ENCODE measurements at regions not wholly inside any gene's neighbourhood (a gene's known extent, or its start where the extent isn't known, plus 50 kb on each side); places are given as distances from the start of the nearest gene placed in this dataset.
"Not testable (repeated sequence)": the region's sequence is repeated elsewhere in the genome, so short reads cannot be mapped to it uniquely, and the experiment has no call there.

GRCh38 chr16:22683258-22683657 lies 130.7 kb upstream of the HS3ST2 start:
- no peak for DNase-seq

- DNase-seq: no peak
These were observed 130.0 kb upstream of the HS3ST2 start for GRCh38 chr16:22683730-22684573.

DNA sequence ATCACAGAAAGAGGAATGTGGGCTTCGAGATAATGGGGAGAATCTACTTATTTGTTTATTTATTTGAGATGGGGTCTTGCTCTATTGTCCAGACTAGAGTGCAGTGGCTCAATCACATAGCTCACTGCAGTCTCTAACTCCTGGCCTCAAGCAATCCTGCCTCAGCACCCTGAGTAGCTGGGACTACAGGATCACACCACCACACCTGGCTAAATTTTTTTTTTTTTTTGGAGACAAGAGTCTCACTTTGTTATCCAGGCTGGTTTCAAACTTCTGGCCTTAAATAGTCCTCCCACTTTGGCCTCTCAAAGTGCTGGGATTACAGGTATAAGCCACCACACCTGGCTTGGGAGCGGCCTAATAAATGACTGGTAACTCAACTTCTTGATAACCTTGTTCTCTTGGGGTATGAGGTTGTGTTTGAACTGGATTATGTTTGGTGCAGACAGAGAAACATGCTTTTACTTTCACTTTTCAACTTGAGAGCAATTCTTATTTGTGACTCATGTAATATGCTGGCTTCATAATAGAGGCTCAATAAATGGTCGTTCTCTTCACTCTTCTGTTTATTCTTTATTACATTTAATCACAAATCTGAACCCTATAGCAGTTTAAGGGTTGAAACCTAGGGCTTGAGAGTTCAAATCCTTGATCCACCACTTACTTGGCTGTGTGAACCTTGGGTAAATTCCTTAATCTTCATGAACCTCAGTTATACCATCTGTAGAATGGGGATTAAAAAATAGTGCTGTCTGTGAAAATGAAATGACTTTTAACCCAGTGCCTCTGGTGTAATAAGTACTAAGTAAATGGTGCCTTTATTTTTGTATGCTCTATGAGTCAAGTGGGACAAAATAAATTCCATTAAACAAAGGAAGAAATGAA lies 129.1 kb upstream of the HS3ST2 start:
- DNase-seq: no peak

DNA sequence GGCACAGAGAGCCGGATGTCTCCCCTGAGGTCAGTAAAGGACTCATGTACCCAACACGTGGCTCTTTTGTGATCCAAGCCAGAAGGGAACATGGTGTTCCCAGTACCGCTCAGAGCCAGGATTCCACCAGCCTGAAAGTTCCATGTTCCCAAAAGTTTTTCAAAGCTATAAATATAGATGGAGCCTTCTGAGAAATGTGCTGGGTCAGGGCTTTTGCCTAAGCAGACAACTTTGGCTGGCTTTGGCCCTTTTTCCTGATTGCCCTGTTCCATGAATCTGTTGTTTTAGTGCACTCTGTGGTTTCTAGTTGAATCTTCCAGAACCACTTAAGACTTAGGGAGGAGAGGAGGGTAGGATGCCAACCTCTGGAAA lies 128.5 kb upstream of the HS3ST2 start:
- DNase-seq: no peak

DNA sequence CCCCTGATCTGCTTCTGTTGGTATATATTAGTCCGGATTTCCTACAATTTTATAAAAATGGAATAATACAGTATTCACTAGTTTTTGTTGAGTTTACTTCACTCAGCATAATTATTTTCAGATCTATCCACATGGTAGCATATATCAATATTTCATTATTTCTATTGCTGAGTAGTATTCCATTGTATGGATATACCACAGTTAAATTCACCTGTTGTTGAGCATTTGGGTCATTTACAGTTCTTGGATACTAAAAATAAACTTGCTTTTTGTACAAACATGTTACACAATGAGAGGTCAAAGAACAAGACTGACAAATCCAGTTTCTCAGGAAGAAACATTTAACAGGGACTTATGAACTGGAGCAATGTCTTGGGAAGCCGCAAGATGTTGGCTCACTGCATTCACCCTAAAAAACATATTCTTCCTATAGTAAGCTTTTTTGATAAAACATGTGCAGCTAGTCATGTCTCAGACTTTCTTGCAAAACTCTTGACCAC lies 126.9 kb upstream of the HS3ST2 start:
- no peak for DNase-seq

- DNase-seq: no peak
These were observed 125.5 kb upstream of the HS3ST2 start for GRCh38 chr16:22688463-22688862.

DNA sequence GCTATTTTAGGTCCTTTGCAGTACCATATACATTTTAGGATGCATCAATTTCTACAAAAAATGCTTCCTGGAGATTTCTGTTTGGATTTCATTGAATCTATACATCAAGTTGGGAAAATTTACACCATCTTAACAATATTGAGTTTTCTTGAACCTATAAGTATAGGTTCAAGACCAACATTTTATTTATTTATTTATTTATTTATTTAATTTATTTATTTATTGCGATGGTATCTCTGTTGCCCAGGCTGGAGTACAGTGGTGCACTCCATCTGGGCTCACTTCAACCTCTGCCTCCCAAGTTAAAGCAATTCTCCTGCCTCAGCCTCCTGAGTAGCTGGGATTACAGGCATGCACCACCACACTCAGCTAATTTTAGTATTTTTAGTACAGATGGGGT lies 125.0 kb upstream of the HS3ST2 start:
- DNase-seq: no peak

DNA sequence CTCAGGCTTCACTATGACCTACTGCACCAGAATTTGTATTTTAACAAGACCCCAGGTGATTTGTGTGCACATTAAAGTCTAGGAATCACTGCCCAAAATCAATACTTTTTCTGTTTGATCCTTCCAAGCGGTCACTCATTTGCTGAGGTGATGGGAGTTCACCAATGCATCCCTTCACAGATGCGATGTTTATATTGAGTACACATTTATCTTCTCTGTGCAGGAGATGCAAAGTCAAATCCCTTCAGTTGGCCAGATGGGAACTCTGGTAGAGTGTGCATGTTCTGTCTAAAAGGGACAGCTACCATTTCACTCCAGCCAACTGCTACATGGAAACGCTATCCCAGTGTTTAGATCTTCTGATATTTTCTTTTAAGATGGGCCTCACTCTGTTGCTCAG lies 122.6 kb upstream of the HS3ST2 start:
- no peak for DNase-seq

DNA sequence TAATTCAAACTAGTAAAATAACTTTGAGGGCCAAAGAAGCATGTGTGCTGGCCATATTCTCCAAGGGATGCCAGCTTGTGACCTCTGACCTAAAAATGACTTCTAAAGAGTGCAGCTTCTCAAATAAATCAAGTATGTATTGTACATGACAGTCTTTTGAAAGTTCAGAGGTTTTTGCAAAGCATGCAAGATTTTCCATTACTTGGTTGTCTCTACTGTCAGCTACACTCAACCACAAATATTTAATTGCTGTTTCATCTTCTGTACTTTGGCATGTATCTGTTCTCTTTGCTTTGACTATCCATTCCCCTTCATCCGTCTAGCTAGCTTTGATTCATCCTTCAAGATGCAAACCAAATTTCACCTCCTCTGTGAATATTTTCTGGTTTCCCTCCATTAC lies 121.9 kb upstream of the HS3ST2 start:
- no peak for DNase-seq

GRCh38 chr16:22692916-22693637 lies 120.9 kb upstream of the HS3ST2 start:
- DNase-seq: no peak

GRCh38 chr16:22693638-22694340 lies 120.2 kb upstream of the HS3ST2 start:
- DNase-seq: no peak

- no peak for DNase-seq
These were observed 119.0 kb upstream of the HS3ST2 start for GRCh38 chr16:22694887-22695382.

DNA sequence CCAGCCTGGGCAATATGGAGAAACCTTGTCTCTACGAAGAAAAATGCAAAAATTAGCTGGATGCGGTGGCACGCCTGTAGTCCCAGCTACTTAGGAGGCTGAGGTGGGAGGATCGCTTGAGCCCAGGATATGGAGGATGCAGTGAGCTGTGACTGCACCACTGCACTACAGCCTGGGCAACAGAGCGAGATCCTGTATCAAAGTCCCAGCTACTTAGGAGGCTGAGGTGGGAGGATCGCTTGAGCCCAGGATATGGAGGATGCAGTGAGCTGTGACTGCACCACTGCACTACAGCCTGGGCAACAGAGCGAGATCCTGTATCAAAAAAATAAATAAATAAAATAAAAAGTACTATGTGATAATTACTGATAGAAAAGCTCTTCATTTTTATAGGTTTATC lies 118.2 kb upstream of the HS3ST2 start:
- not testable (repeated sequence) for DNase-seq

DNA sequence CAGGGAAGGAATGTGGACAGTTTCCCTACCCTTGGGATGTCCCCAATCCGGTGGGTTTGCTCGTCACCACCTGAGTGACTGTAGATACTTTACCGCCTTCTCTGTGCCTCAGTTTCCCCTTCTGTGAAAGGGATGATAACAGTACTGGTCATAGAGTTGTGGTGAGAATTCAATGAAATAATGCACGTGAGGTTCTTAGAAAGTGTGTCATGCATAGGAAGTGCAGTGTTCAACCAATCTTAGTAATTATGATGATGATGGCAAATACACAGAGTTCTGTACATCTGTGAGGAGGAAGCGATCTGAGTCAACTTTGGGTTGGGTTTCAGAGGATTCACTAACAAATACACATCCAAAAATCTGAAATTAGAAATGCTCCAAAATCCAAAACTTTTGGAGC lies 114.6 kb upstream of the HS3ST2 start:
- DNase-seq: no peak

DNA sequence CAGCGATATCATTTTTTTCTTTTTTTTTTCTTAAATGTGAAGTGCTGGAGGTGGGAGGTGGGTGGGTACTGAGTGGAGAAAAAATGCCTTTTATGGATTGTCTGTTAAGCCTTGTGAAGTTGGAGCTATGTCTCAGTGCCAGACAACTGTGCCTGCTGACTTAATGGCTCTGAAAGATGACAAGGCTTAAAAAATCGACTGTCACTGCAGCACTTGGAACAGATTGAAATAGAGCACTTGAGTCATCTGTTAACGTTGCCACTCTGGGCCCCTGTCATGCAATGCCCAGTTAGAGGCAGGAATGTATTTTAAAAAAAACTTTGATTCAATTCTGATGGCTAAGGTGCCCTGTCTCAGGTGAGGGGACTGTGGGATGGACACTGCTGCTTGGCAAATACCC lies 108.2 kb upstream of the HS3ST2 start:
- no peak for DNase-seq

- no peak for DNase-seq
These were observed 103.6 kb upstream of the HS3ST2 start for GRCh38 chr16:22710326-22710725.

- no peak for DNase-seq
These were observed 102.1 kb upstream of the HS3ST2 start for GRCh38 chr16:22711847-22712246.

DNA sequence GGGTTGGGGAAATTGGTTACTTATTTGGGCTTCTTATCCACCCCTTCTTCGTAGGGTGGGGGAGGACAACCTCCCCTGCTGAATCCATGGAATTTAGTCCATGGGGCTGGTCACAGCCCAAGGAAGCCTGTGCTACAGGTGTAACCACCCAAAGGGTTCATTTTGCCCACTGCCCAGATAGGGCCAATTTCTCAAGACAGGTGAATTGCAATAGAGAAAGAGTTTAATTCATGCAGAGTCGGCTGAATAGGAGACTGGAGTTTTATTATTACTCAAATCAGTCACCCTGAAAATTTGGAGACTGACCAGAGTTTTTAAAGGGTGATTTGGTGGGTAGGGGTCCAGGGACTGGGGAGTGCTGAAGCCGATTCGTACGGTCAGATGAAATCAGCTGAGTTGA lies 101.5 kb upstream of the HS3ST2 start:
- DNase-seq: no peak

GRCh38 chr16:22718598-22718997 lies 95.4 kb upstream of the HS3ST2 start:
- not testable (repeated sequence) for DNase-seq

GRCh38 chr16:22719945-22720344 lies 94.0 kb upstream of the HS3ST2 start:
- DNase-seq: no peak

GRCh38 chr16:22721511-22722100 lies 92.4 kb upstream of the HS3ST2 start:
- no peak for DNase-seq
